GM23338 (cell line): ENCODE measurements at regions not wholly inside any gene's neighbourhood (a gene's known extent, or its start where the extent isn't known, plus 50 kb on each side); places are given as distances from the start of the nearest gene placed in this dataset.

Source experiments
- ATAC-seq: fragments of 200-7000 bp; cut with Tn5 transposase; 3 replicates; pipeline ENCODE4 v1.9.1; 2020
- DNase-seq: peaks from one replicate; pipeline ENCODE4 v3.0.0-alpha.2; 2015; ENCODE audit warnings: low spot score
- H2AFZ ChIP-seq: fragments of 200-600 bp; sonication (generic); 2 replicates; pipeline ENCODE4 v1.8.0; 2016; ENCODE audit warnings: antibody characterized with exemption, mild to moderate bottlenecking, moderate library complexity
- H3F3A ChIP-seq: fragments of 200-600 bp; sonication (generic); replicated peaks from 2 replicates; pipeline ENCODE4 v1.8.0; 2017; ENCODE audit warnings: antibody characterized with exemption, mixed run types, low read depth
- H3K27ac ChIP-seq: fragments of 200-600 bp; sonication (generic); 2 replicates; pipeline ENCODE4 v1.6.1; 2016; ENCODE audit warnings: low read depth
- H3K27me3 ChIP-seq: fragments of 200-600 bp; sonication (generic); 2 replicates; pipeline ENCODE4 v1.8.0; 2016; ENCODE audit warnings: mild to moderate bottlenecking, mixed run types, moderate library complexity; ENCODE audit not compliant: insufficient read depth
- H3K36me3 ChIP-seq: fragments of 200-600 bp; sonication (generic); 2 replicates; pipeline ENCODE4 v1.8.0; 2016; ENCODE audit warnings: mild to moderate bottlenecking; ENCODE audit not compliant: insufficient read depth
- H3K4me1 ChIP-seq: fragments of 200-600 bp; sonication (generic); 2 replicates; pipeline ENCODE4 v1.8.0; 2016; ENCODE audit warnings: mild to moderate bottlenecking, moderate library complexity; ENCODE audit not compliant: insufficient read depth
- H3K4me2 ChIP-seq: fragments of 200-600 bp; sonication (generic); 2 replicates; pipeline ENCODE4 v1.7.1; 2017; ENCODE audit warnings: mixed run types
- H3K4me3 ChIP-seq: fragments of 200-600 bp; sonication (generic); 2 replicates; pipeline ENCODE4 v1.6.1; 2016; ENCODE audit warnings: mixed run types
- H3K79me2 ChIP-seq: fragments of 200-600 bp; sonication (generic); replicated peaks from 2 replicates; pipeline ENCODE4 v1.8.0; 2017; ENCODE audit warnings: mild to moderate bottlenecking; ENCODE audit not compliant: insufficient read depth
- H3K9me2 ChIP-seq: fragments of 200-600 bp; sonication (generic); 2 replicates; pipeline ENCODE4 v1.8.0; 2017; ENCODE audit not compliant: insufficient read depth
- H4K20me1 ChIP-seq: fragments of 200-600 bp; sonication (generic); replicated peaks from 2 replicates; pipeline ENCODE4 v1.8.0; 2017; ENCODE audit warnings: mild to moderate bottlenecking; ENCODE audit not compliant: insufficient read depth
- H3K27ac Mint-ChIP-seq: 2 replicates; pipeline ENCODE4 v1.8.0; 2020; ENCODE audit warnings: inconsistent platforms, mild to moderate bottlenecking, moderate library complexity, mixed read lengths
- H3K27me3 Mint-ChIP-seq: 3 replicates; pipeline ENCODE4 v1.8.0; 2022; ENCODE audit warnings: low read depth, mild to moderate bottlenecking, moderate library complexity, mixed read lengths, inconsistent platforms; ENCODE audit not compliant: insufficient read depth, poor library complexity
- H3K36me3 Mint-ChIP-seq: 3 replicates; pipeline ENCODE4 v1.8.0; 2021; ENCODE audit warnings: low read depth, mild to moderate bottlenecking, inconsistent platforms, moderate library complexity, mixed read lengths
- H3K4me1 Mint-ChIP-seq: 3 replicates; pipeline ENCODE4 v1.8.0; 2020; ENCODE audit warnings: mild to moderate bottlenecking, inconsistent platforms, mixed read lengths
- H3K4me3 Mint-ChIP-seq: 3 replicates; pipeline ENCODE4 v1.8.0; 2021; ENCODE audit warnings: moderate library complexity, mild to moderate bottlenecking, inconsistent platforms, mixed read lengths
- H3K9me3 Mint-ChIP-seq: 3 replicates; pipeline ENCODE4 v1.8.0; 2020; ENCODE audit warnings: moderate library complexity, mild to moderate bottlenecking, inconsistent platforms, mixed read lengths
- CREB1 ChIP-seq: fragments of 250-450 bp; sonication (Bioruptor Pico); IDR thresholded peaks from 2 replicates; pipeline ENCODE4 v1.5.0; 2020; ENCODE audit warnings: low read depth, mild to moderate bottlenecking, moderate library complexity
- CTCF ChIP-seq, 2 experiments: fragments of 200-600 bp in 1 of 2; sonication (generic) in 1 of 2; conservative IDR thresholded peaks; 2 replicates each; pipeline versions ENCODE4 v1.5.1 to v1.6.1; 2016 to 2017; ENCODE audit warnings: antibody characterized with exemption in 2 of 2, low read depth in 2 of 2, mild to moderate bottlenecking in 2 of 2, moderate library complexity in 1 of 2
- ETS1 ChIP-seq: IDR thresholded peaks from 2 replicates; pipeline ENCODE4 v1.6.1; 2016; ENCODE audit warnings: antibody characterized with exemption
- EZH2 ChIP-seq: fragments of 200-600 bp; sonication (generic); IDR thresholded peaks from one replicate; pipeline ENCODE4 v1.8.0; 2017; ENCODE audit warnings: antibody characterized with exemption, mild to moderate bottlenecking, low read depth; ENCODE audit not compliant: unreplicated experiment
- EZH2phosphoT487 ChIP-seq: fragments of 200-600 bp; sonication (generic); IDR thresholded peaks from one replicate; pipeline ENCODE4 v1.8.1; 2018; ENCODE audit warnings: antibody characterized with exemption; ENCODE audit not compliant: unreplicated experiment
- JUNB ChIP-seq: IDR thresholded peaks from one replicate; pipeline ENCODE4 v1.6.1; 2016; ENCODE audit warnings: antibody characterized with exemption; ENCODE audit not compliant: unreplicated experiment
- NANOG ChIP-seq: IDR thresholded peaks from 2 replicates; pipeline ENCODE4 v1.6.1; 2016; ENCODE audit warnings: antibody characterized with exemption, borderline replicate concordance
- POLR2AphosphoS5 ChIP-seq: IDR thresholded peaks from 2 replicates; pipeline ENCODE4 v1.6.1; 2016; ENCODE audit warnings: antibody characterized with exemption, low read depth
- REST ChIP-seq: IDR thresholded peaks from one replicate; pipeline ENCODE4 v1.6.1; 2018; ENCODE audit warnings: antibody characterized with exemption; ENCODE audit not compliant: unreplicated experiment
- STAT1 ChIP-seq: IDR thresholded peaks from one replicate; pipeline ENCODE4 v1.6.1; 2016; ENCODE audit warnings: antibody characterized with exemption; ENCODE audit not compliant: unreplicated experiment
- ZNF114 ChIP-seq: fragments of 250-450 bp; sonication (Bioruptor Pico); IDR thresholded peaks from 2 replicates; pipeline ENCODE4 v1.5.0; 2020; ENCODE audit warnings: mild to moderate bottlenecking, moderate library complexity
- ZNF331 ChIP-seq: fragments of 250-450 bp; sonication (Bioruptor Pico); IDR thresholded peaks from 2 replicates; pipeline ENCODE4 v1.5.0; 2020; ENCODE audit warnings: low read depth, mild to moderate bottlenecking, moderate library complexity
- ZNF462 ChIP-seq: fragments of 250-450 bp; sonication (Bioruptor Pico); IDR thresholded peaks from 2 replicates; pipeline ENCODE4 v1.5.0; 2020; ENCODE audit warnings: mild to moderate bottlenecking, moderate library complexity

- H3K9me3 Mint-ChIP-seq: no peaks in the 10 kb centered on the region
- no peak for TF ChIP-seq EZH2
- no peak for TF ChIP-seq CREB1
- no peak for TF ChIP-seq ZNF114 (CRISPR knock-in tag)
- TF ChIP-seq ETS1: no peak
- TF ChIP-seq ZNF462 (CRISPR knock-in tag): no peak
- TF ChIP-seq REST: no peak
- no peak for TF ChIP-seq JUNB
- TF ChIP-seq CTCF (conservative IDR thresholded peaks at IDR 0.05; ENCODE audit: low read depth in 2 of 2): no peak
- no peak for TF ChIP-seq EZH2phosphoT487
- no peak for TF ChIP-seq NANOG
- TF ChIP-seq POLR2AphosphoS5: no peak
- TF ChIP-seq ZNF331 (CRISPR knock-in tag): no peak
- no peak for TF ChIP-seq STAT1
- Histone ChIP-seq H3K27me3 (no peaks in the 10 kb centered on the region), H3K36me3 (no peaks in the 10 kb centered on the region), H3K9me2 (no peaks in the 10 kb centered on the region), H3K79me2 (no peaks in the 10 kb centered on the region), H3K4me1 (no peaks in the 10 kb centered on the region), H4K20me1 (no peaks in the 10 kb centered on the region), H3F3A (no peaks in the 10 kb centered on the region), H3K27ac (no peak overlapping the region), H2AFZ (no peak overlapping the region), H3K4me3 (no peak overlapping the region), H3K4me2 (no peak overlapping the region)
- DNase-seq (no peak), ATAC-seq (no peak)
- no peaks in the 10 kb centered on the region for H3K27me3 Mint-ChIP-seq
- no peak overlapping the region for H3K4me3 Mint-ChIP-seq
- no peak overlapping the region for H3K27ac Mint-ChIP-seq
- no peaks in the 10 kb centered on the region for H3K36me3 Mint-ChIP-seq
- no peaks in the 10 kb centered on the region; the same call in 2 of the 3 replicates for H3K4me1 Mint-ChIP-seq
Observed at GRCh38 chr4:166670341-166670740, 564.0 kb downstream of the SPOCK3 start.
